COLO668 (cell line): ENCODE measurements at regions not wholly inside any gene's neighbourhood (a gene's known extent, or its start where the extent isn't known, plus 50 kb on each side); places are given as distances from the start of the nearest gene placed in this dataset.

Experiments used
- DNase-seq: peaks from one replicate; lab custom pipeline; 2025; ENCODE audit not compliant: unreplicated experiment; lab: John Stamatoyannopoulos, UW

GRCh38 chr18:70489571-70489970 is 200.7 kb downstream of the SOCS6 start:
- no peak for DNase-seq

DNA sequence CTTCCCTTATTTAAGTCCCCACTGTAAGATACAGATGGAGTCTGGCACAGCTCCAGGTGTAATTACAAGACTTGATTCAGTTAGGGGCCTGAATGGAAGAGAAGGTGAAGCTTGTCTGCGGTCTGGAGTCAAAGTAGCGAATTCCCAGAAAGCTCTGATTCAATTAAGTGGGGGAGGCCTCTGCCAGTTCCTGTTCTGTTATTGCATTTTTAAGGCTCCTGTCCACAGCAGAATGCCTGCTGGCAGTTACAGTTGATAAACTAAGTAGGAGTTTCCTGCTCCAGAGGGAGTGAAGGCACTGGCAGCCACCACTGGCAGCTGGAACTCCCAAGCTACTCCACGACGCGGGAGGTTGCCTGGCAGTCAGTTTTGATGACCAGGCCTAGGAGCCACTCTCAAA is 181.1 kb downstream of the SOCS6 start:
- DNase-seq, result no peak

DNA sequence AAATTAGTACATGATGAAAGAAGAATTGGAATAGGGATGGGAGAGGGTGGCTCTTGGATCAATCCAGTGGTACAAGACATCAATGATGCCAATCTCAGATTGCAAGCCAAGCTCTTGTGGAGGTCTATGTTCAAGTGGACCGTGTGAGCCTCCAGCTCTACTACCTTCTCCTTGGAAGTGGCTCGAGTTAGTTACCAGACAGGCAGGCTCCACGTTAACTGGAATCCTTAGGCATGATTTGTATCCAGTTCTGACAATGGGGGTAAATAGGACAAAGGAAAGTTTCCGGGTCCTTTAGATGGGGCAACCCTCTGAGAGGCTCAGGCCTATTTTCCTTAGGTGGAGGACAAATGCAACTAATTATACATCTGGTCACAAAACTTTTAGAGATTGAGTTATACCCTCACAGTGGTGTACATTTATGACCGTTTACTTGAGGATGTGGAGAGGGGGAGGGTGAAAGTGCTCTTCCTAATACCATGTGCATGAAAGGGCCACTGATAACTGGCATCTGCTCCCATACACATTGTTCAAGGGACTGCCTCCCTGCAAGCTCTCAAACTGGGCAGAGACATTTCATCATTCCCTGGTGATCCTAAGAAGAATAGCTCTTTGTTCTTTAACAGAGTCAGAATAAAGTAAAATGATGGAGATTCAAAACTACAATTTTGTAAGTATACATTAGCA is 180.2 kb downstream of the SOCS6 start:
- no peak for DNase-seq

- peak; percentile 95 for DNase-seq
These were observed 175.7 kb downstream of the SOCS6 start for GRCh38 chr18:70464343-70465114.

GRCh38 chr18:70463085-70463484 is 174.2 kb downstream of the SOCS6 start:
- DNase-seq, result no peak

- no peak for DNase-seq
These were observed 173.2 kb downstream of the SOCS6 start for GRCh38 chr18:70462078-70462439.

DNA sequence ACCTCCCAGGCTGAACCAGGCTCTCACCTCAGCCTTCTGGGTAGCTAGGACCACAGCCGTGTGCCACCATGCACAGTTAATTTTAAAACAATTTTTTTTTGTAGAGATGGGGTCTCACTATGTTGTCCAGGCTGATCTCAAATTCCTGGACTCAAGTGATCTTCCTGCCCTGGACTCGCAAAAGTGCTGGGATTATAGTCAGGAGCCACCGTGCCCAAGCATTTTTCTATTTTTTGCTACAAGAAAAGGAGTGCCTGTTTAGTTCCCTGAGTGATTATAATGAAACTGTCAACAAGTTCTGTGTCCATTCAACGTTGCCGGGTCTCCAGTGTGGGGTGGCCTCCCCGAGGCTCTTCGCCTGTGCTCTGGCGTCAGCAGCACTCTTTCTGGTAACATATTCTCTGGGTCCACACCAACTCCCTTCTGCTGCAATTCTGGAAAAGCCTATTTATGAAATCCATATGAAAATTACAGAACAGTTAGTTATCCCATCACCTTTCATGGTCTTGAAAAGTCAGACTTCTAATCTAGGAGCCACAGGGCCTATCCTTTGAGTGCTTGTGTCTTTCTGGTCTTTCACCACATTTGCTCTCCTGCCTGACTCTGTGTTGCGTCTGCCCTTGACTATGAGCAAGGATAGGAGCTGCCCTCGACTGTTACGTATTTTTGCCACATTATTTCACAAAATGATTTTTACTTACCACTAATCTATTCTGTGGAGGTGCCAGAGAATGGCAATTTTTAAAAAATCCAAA is 172.7 kb downstream of the SOCS6 start:
- no peak for DNase-seq

DNA sequence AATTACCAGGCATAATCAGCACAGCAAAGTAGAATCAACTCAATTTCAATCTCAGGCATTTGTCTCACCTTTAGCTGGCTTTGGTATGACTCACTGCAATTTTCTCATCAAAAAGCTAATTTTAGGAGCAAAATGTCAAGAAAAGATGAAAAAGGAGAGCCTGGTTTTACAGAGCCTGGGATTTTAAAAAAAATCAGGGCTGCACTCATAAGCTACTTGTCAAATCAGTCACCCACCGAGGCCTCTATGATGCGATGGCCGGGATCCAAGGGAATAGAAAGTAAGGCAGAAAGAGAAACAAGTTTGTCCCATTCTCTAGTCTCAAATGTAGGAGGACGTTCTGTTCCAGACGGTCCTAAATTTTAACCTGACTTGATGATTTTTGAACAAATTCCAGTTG is 170.9 kb downstream of the SOCS6 start:
- no peak for DNase-seq

GRCh38 chr18:70459251-70459650 is 170.4 kb downstream of the SOCS6 start:
- no peak for DNase-seq

GRCh38 chr18:70457788-70458187 is 168.9 kb downstream of the SOCS6 start:
- DNase-seq, result no peak

DNA sequence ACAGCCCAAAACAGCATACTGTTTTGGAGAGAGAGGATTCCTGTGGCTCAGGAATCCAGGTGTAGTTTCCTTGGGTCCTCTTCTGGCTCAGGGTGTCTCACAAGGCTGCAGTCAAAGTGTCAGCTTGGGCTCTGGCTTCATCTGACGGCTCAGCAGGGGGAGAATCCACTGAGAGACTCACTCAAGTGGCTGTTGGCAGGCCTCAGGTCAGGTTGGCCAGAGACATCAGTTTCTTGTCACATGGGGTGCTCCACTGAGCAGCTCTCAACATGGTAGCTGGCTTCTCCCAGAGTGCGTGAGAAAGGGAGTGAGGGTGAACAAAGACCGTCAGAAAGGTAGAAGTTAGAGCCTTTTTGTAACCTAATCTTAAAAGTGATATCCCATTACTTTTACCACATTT is 168.4 kb downstream of the SOCS6 start:
- no peak for DNase-seq

- no peak for DNase-seq
These were observed 167.5 kb downstream of the SOCS6 start for GRCh38 chr18:70456376-70456775.

GRCh38 chr18:70455731-70456130 is 166.9 kb downstream of the SOCS6 start:
- DNase-seq, result no peak

- DNase-seq, result peak; percentile 41
These were observed 166.0 kb downstream of the SOCS6 start for GRCh38 chr18:70454704-70455322.

DNA sequence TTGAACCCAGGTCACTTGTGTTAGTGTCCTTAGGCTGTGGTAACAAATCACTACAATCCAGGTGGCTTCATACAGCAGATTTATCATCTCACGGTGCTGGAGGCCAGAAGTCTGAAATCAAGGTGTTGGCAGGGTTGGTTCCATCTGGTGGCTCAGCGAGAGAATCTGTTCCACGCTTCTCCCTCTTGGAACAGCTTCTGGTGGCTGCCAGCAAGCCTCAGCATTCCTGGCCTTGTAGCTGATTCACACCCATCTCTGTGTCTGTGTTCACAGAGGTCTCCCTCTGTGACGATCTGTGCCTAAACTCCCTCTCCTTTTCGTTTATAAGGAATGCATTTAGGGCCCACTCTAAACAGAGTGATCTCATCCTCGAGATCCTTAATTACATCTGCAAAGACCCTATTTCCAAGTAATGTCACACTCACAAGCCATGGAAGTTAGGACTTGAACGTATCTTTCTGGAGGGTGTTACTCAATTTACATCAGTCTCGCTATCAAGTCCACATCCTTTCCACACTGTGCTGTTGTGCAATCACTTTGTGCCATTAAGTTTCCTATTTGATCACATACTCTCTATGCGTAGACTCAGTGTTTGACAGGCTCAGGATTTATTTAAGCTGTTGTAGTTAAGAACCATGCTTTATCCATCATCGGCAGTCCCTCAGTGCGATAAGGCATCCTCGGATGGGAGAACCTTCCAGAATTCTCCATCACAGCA is 164.4 kb downstream of the SOCS6 start:
- DNase-seq, result no peak

GRCh38 chr18:70452501-70452900 is 163.7 kb downstream of the SOCS6 start:
- no peak for DNase-seq

- DNase-seq, result no peak
These were observed 161.8 kb downstream of the SOCS6 start for GRCh38 chr18:70450426-70451253.

GRCh38 chr18:70448588-70448987 is 159.7 kb downstream of the SOCS6 start:
- DNase-seq, result no peak

DNA sequence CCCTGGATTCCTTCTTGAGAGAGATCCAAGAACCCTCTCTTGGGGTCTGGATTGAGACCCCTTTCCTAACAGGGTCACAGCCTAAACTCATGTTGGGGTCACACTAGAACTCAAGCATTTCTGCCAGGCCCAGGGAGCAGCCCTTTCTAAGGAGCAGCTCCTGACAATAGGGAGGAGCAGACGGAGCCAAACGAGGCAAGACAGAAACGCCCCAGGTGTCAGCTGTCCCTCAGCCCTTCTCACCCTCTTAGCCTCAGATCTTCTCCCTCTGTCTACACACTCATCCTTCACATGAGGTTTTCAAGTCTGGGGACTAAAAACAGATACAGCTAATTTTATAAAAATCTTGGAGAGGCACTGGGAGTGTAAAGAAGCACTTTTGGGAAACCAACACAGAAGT is 157.2 kb downstream of the SOCS6 start:
- no peak for DNase-seq

GRCh38 chr18:70442933-70443332 is 154.1 kb downstream of the SOCS6 start:
- no peak for DNase-seq
